AG04450 (cell line): ENCODE measurements at regions not wholly inside any gene's neighbourhood (a gene's known extent, or its start where the extent isn't known, plus 50 kb on each side); places are given as distances from the start of the nearest gene placed in this dataset.

Source experiments
- CTCF ChIA-PET: fragments of 300-600, 350-600 bp; formaldehyde crosslinking; extraction: SDS; loops from one replicate; lab custom pipeline; 2022; ENCODE audit warnings: antibody characterized with exemption, inconsistent platforms; lab: Charles Lee
- POLR2A ChIA-PET: fragments of 350-600 bp; formaldehyde crosslinking; extraction: SDS; loops from one replicate; lab custom pipeline; 2021; ENCODE audit warnings: antibody characterized with exemption, inconsistent platforms; lab: Yijun Ruan, JAX
- DNase-seq: peaks from one replicate; pipeline ENCODE4 v3.0.0-alpha.2; 2011; ENCODE audit warnings: low read depth, low spot score
- H3K27ac ChIP-seq: one replicate; pipeline ENCODE4 v1.5.1; 2012; ENCODE audit warnings: low read depth, low read length, control low read depth
- H3K27me3 ChIP-seq: one replicate; pipeline ENCODE4 v1.6.0; 2012; ENCODE audit warnings: low read length; ENCODE audit not compliant: control insufficient read depth, insufficient read depth
- H3K4me3 ChIP-seq: 2 replicates; pipeline ENCODE4 v1.5.1; 2011; ENCODE audit warnings: mild to moderate bottlenecking, low read depth, low read length, control low read depth
- H3K9me3 ChIP-seq: 2 replicates; pipeline ENCODE4 v1.5.1; 2012; ENCODE audit warnings: low read length; ENCODE audit not compliant: control insufficient read depth, insufficient read depth
- TF ChIP-seq, protein P1 (sequence below): IDR thresholded peaks from 2 replicates; pipeline ENCODE4 v1.5.1; 2011; ENCODE audit warnings: low read depth, low read length, control low read depth, inconsistent platforms

DNA sequence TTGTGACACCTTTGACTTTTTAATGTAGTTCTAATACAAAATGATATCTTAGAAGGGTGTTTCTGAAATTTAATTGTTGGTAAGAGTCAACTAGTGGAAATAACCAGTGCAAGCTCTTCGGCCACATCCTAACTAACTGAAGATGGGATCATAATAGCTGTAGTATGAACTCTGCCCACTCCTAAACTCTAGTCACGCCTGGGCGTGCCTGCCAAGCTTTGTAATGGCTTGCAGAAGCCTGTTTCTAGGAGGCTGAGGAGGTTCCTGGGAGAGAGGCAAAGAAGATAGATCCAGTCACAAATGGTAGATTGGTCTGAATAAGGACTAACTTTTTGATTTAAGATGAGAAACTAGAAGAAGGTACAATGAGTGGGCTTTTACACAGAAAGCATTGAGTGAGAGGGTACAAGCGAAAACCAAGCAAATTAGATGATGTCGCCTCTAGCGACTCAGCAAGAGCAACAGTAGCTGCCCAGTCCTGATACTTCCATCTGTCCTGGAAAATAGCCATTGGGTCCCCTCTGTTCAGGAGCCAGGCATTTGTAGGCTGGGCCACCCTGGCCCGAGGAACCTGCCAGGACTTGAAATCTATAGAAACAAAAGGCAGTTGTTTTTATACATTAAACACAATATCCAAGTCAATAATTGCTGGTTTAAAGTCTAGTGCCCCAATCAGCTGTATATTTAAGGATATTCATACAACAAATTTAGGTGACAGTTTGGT lies 148.8 kb downstream of the SLC38A4 start:
- CTCF ChIA-PET: interaction anchor here (0.5 to 1.6 kb wide), 13 partner anchors 9 to 552 kb away, joined by 3 to 8 read pairs (median 3); no protein-coding TSS in a partner anchor
- TF ChIP-seq, protein P1, sequence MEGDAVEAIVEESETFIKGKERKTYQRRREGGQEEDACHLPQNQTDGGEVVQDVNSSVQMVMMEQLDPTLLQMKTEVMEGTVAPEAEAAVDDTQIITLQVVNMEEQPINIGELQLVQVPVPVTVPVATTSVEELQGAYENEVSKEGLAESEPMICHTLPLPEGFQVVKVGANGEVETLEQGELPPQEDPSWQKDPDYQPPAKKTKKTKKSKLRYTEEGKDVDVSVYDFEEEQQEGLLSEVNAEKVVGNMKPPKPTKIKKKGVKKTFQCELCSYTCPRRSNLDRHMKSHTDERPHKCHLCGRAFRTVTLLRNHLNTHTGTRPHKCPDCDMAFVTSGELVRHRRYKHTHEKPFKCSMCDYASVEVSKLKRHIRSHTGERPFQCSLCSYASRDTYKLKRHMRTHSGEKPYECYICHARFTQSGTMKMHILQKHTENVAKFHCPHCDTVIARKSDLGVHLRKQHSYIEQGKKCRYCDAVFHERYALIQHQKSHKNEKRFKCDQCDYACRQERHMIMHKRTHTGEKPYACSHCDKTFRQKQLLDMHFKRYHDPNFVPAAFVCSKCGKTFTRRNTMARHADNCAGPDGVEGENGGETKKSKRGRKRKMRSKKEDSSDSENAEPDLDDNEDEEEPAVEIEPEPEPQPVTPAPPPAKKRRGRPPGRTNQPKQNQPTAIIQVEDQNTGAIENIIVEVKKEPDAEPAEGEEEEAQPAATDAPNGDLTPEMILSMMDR: no peak
- Histone ChIP-seq H3K4me3 (no peak overlapping the region), H3K27me3 (no peaks in the 10 kb centered on the region), H3K9me3 (0 out of 2 replicates have a peak, but pooled peaks cover 2% of the 10 kb centered on the region), H3K27ac (no peak overlapping the region)
- POLR2A ChIA-PET: no interaction called here
- no peak for DNase-seq

DNA sequence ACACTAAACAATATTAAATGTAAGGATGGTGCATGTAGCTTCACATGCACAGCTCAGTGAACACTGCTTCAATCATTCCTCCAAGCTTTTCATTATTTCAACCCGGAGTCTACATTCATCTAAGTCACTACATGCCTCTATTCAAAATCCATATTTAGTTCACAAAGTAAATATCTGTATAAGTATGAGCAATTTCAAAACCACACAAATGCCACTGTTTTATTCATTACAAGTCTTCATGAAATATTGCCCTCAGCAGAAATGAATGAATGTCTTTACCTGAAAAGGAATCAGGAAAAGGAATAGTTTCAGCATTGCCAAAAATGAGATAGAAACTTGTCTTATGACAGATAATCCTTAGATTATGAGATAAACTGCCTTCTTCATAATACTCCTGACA lies 149.4 kb downstream of the SLC38A4 start:
- DNase-seq: no peak
- Histone ChIP-seq H3K27me3 (no peaks in the 10 kb centered on the region), H3K27ac (no peak overlapping the region), H3K9me3 (0 out of 2 replicates have a peak, but pooled peaks cover 2% of the 10 kb centered on the region), H3K4me3 (no peak overlapping the region)
- ChIA-PET POLR2A (no interaction called here), CTCF (interaction anchor here (0.7 to 1.6 kb wide), 8 partner anchors 11 to 551 kb away, joined by 3 to 5 read pairs (median 3); no protein-coding TSS in a partner anchor)
- TF ChIP-seq, protein P1: no peak

- ChIA-PET CTCF (interaction anchor here (0.8 to 1.6 kb wide), 7 partner anchors 182 to 550 kb away, joined by 3 to 5 read pairs (median 3); no protein-coding TSS in a partner anchor), POLR2A (no interaction called here)
- no peak for DNase-seq
- no peaks in the 10 kb centered on the region for H3K27me3 ChIP-seq
- TF ChIP-seq, protein P1: peak; percentile 59
- H3K9me3 ChIP-seq: 0 out of 2 replicates have a peak, but pooled peaks cover 2% of the 10 kb centered on the region
- no peak overlapping the region for H3K27ac ChIP-seq
- no peak overlapping the region for H3K4me3 ChIP-seq
Measured at GRCh38 chr12:46675736-46676135, 150.1 kb downstream of the SLC38A4 start.

GRCh38 chr12:46674800-46675199 lies 151.0 kb downstream of the SLC38A4 start:
- TF ChIP-seq, protein P1: no peak
- no peak for DNase-seq
- ChIA-PET CTCF (interaction anchor here (0.7 to 1.7 kb wide), 10 partner anchors 13 to 550 kb away, joined by 3 to 7 read pairs (median 3); no protein-coding TSS in a partner anchor), POLR2A (interaction anchor here (0.8 kb wide), 1 partner anchor 302 kb away, joined by 3 read pairs; the partner anchor contains the start of gene SLC38A2)
- H3K4me3 ChIP-seq: no peak overlapping the region
- H3K27ac ChIP-seq: no peak overlapping the region
- H3K9me3 ChIP-seq: 0 out of 2 replicates have a peak, but pooled peaks cover 2% of the 10 kb centered on the region
- no peaks in the 10 kb centered on the region for H3K27me3 ChIP-seq

DNA sequence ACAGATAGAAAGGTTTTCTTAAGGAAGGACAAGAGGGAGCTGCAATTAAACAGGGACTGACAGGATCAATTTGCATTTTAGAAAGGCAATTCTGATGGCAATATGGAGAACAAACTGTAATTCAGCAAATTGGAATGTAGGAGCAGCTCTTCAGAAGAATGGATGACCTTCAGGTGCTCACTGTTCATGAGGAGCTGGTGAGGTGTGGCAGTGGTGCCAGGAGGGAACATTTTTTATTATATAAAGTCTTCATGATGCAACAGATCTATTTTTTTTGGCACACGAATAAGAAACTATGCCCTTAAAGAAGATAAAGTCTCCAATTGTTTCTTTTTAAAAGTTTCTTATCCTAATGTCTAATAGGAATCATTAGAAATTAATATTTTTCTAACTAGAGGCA lies 151.7 kb downstream of the SLC38A4 start:
- no peak for DNase-seq
- H3K9me3 ChIP-seq: peaks cover 5% of the 10 kb centered on the region; the same call in 1 of the 2 replicates
- no peak overlapping the region for H3K27ac ChIP-seq
- H3K4me3 ChIP-seq: no peak overlapping the region
- H3K27me3 ChIP-seq: no peaks in the 10 kb centered on the region
- CTCF ChIA-PET: interaction anchor here (0.8 to 1.7 kb wide), 11 partner anchors 8 to 550 kb away, joined by 3 to 7 read pairs (median 3); no protein-coding TSS in a partner anchor
- POLR2A ChIA-PET: no interaction called here
- TF ChIP-seq, protein P1: no peak
